ENCODE measurements at regions not wholly inside any gene's neighbourhood (a gene's known extent, or its start where the extent isn't known, plus 50 kb on each side); places are given as distances from the start of the nearest gene placed in this dataset.
"Not testable (repeated sequence)": the region's sequence is repeated elsewhere in the genome, so short reads cannot be mapped to it uniquely, and the experiment has no call there.

DNA sequence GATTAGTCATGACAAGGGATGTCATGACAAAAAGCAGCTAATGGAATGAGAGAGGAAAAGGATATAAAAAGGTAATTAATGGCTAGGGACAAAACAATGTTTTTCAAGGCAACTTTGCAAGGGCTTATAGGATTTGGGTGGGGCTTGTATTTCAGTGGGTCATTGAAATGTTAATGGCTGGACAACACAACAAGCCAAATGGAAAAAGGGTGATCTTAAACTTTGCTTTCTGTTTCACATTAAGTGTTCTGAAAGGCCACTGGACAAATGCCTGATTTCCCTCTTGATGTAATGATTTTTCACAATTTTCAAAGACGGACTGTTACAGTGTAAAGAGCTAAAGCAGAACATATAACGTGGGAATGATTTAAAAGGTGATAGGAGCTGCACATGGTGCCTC, 345.0 kb downstream of the TUSC7 start (continued):
- no peak for TF ChIP-seq TAF15 (IDR thresholded peaks at IDR 0.05; ENCODE audit: low read depth, low read length)
- TF ChIP-seq HDAC6 (IDR thresholded peaks at IDR 0.05; ENCODE audit: low read depth, low read length), result no peak
- TF ChIP-seq, protein P1, sequence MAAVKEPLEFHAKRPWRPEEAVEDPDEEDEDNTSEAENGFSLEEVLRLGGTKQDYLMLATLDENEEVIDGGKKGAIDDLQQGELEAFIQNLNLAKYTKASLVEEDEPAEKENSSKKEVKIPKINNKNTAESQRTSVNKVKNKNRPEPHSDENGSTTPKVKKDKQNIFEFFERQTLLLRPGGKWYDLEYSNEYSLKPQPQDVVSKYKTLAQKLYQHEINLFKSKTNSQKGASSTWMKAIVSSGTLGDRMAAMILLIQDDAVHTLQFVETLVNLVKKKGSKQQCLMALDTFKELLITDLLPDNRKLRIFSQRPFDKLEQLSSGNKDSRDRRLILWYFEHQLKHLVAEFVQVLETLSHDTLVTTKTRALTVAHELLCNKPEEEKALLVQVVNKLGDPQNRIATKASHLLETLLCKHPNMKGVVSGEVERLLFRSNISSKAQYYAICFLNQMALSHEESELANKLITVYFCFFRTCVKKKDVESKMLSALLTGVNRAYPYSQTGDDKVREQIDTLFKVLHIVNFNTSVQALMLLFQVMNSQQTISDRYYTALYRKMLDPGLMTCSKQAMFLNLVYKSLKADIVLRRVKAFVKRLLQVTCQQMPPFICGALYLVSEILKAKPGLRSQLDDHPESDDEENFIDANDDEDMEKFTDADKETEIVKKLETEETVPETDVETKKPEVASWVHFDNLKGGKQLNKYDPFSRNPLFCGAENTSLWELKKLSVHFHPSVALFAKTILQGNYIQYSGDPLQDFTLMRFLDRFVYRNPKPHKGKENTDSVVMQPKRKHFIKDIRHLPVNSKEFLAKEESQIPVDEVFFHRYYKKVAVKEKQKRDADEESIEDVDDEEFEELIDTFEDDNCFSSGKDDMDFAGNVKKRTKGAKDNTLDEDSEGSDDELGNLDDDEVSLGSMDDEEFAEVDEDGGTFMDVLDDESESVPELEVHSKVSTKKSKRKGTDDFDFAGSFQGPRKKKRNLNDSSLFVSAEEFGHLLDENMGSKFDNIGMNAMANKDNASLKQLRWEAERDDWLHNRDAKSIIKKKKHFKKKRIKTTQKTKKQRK (IDR thresholded peaks at IDR 0.05; ENCODE audit: borderline replicate concordance, low read depth, low read length), result no peak

DNA sequence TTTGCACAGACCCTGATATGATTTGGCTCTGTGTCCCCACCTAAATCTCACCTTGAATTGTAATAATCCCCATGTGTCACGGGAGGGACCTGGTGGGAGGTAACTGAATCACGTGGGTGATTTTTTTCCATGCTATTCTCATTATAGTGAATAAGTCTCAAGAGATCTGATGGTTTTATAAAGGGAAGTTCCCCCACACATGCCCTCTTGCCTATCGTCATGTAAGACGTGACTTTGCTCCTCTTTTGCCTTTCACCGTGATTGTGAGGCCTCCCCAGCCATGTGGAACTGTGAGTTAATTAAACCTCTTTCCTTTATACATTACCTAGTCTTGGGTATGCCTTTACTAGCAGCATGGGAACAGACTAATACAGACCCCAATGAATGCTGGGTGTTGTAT, 347.4 kb downstream of the TUSC7 start:
- in situ Hi-C loops (cut with MboI); H3K9me3 ChIP-seq (replicated peaks; ENCODE audit: control insufficient read depth, insufficient read depth, low read depth, low read length); H3K79me2 ChIP-seq (ENCODE audit: control insufficient read depth, insufficient read depth, low read length); H3K9ac ChIP-seq (ENCODE audit: insufficient read depth in 1 of 2, low read depth in 2 of 2, low read length in 2 of 2); FAIRE-seq; H3K36me3 ChIP-seq (ENCODE audit: control insufficient read depth, insufficient read depth, low read length); ATAC-seq; H3K4me3 ChIP-seq; H3K4me1 ChIP-seq (replicated peaks in 1 of 2; ENCODE audit: control insufficient read depth in 2 of 2, insufficient read depth in 2 of 2, low read length in 2 of 2); DNase-seq (ENCODE audit: extremely low read depth in 1 of 4, low spot score in 3 of 4); H4K20me1 ChIP-seq (replicated peaks; ENCODE audit: control insufficient read depth, insufficient read depth, low read length); BruUV-seq (replicated peaks); intact Hi-C loops (cut with micrococcal nuclease); H3K9me1 ChIP-seq (ENCODE audit: control insufficient read depth, insufficient read depth, low read length); H3K4me2 ChIP-seq (ENCODE audit: insufficient read depth, low read length); H2AFZ ChIP-seq (ENCODE audit: low read depth, low read length); H3K27me3 ChIP-seq (ENCODE audit: control insufficient read depth in 2 of 2, insufficient read depth in 2 of 2, low read length in 2 of 2); CTCF ChIA-PET (ENCODE audit: low intra/inter-chr PET ratio); POLR2A ChIA-PET; H3K27ac ChIP-seq (ENCODE audit: extremely low read depth, low read depth, low read length): not testable (repeated sequence)
- WGBS (ENCODE audit: insufficient coverage, low coverage, missing lambda C conversion rate), result 0% methylated on average over 5 of the region's 5 CpGs

Data from K562 (cell line).